HEK293 (cell line): ENCODE measurements at regions not wholly inside any gene's neighbourhood (a gene's known extent, or its start where the extent isn't known, plus 50 kb on each side); places are given as distances from the start of the nearest gene placed in this dataset.
"Not testable (repeated sequence)": the region's sequence is repeated elsewhere in the genome, so short reads cannot be mapped to it uniquely, and the experiment has no call there.

ENCODE experiments used
- CTCF ChIA-PET: fragments of 350-600 bp; formaldehyde crosslinking; extraction: SDS; loops from one replicate; lab custom pipeline; 2021; ENCODE audit warnings: antibody characterized with exemption; lab: Yijun Ruan, JAX
- POLR2A ChIA-PET: fragments of 300-600 bp; formaldehyde crosslinking; extraction: SDS; loops from one replicate; lab custom pipeline; 2020; ENCODE audit warnings: antibody characterized with exemption, inconsistent platforms; lab: Yijun Ruan, JAX
- H3K27ac ChIP-seq: fragments of 200-500 bp; sonication (Bioruptor generic); 2 replicates; pipeline ENCODE4 v1.5.1; 2014; ENCODE audit warnings: low read depth, low read length, control low read depth, inconsistent platforms; ENCODE audit errors: extremely low read depth
- H3K36me3 ChIP-seq, 2 experiments: fragments of 200-500 bp in 1 of 2; sonication (Bioruptor generic) in 1 of 2; 1 replicate in 1 of 2; 2 replicates in 1 of 2; pipeline ENCODE4 v1.5.1; 2014 to 2017; ENCODE audit warnings: inconsistent platforms in 2 of 2, low read length in 2 of 2; ENCODE audit not compliant: control insufficient read depth in 2 of 2, insufficient read depth in 1 of 2
- H3K4me1 ChIP-seq: fragments of 200-500 bp; sonication (Bioruptor generic); 2 replicates; pipeline ENCODE4 v1.5.1; 2014; ENCODE audit warnings: mild to moderate bottlenecking, low read length, inconsistent platforms; ENCODE audit not compliant: control insufficient read depth, insufficient read depth
- H3K4me3 ChIP-seq: 2 replicates; pipeline ENCODE4 v1.5.1; 2011; ENCODE audit warnings: low read depth, mild to moderate bottlenecking, control low read depth, low read length, moderate library complexity
- H3K9me3 ChIP-seq: fragments of 200-500 bp; sonication (Bioruptor generic); 2 replicates; pipeline ENCODE4 v1.5.1; 2014; ENCODE audit warnings: low read depth, low read length, inconsistent platforms; ENCODE audit not compliant: control insufficient read depth, insufficient read depth

DNA sequence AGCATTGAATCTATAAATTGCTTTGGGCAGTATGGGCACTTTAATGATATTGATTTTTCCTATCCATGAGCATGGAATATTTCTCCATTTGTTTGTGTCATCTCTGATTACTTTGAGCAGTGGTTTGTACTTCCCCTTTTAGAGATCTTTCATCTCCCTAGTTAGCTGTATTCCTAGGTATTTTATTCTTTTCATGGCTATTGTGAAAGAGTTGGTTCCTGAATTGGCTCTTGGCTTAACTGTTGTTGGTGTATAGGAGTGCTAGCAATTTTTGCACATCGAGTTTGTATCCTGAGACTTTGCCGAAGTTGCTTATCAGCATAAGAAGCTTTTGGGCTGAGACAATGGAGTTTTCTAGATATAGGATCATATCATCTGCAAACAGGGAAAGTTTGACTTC is 50.2 kb upstream of the NEIL3 start:
- CTCF ChIA-PET: interaction anchor here (1.2 kb wide), 1 partner anchor 9 kb away, joined by 7 read pairs; no protein-coding TSS in a partner anchor
- POLR2A ChIA-PET, H3K4me3 ChIP-seq: not testable (repeated sequence)

More for the DNA sequence above, 50.2 kb upstream of the NEIL3 start:
- H3K4me1 ChIP-seq, H3K36me3 ChIP-seq, H3K27ac ChIP-seq, H3K9me3 ChIP-seq: not testable (repeated sequence)
